ENCODE measurements at regions not wholly inside any gene's neighbourhood (a gene's known extent, or its start where the extent isn't known, plus 50 kb on each side); places are given as distances from the start of the nearest gene placed in this dataset.

- no peaks in the 10 kb centered on the region for H3K27me3 ChIP-seq
- WGBS, 2 donors, result 43 to 44% methylated on average over 2 of the region's 2 CpGs
- DNase-seq (no peak), ATAC-seq (ENCODE audit: low FRiP score in 2 of 2) (no peak)
- no peak overlapping the region for H3K27ac ChIP-seq
- H3K36me3 ChIP-seq, result no peaks in the 10 kb centered on the region
- no peaks in the 10 kb centered on the region for H3K4me1 ChIP-seq
- no peak overlapping the region for H3K4me3 ChIP-seq
- TF ChIP-seq POLR2A (IDR thresholded peaks at IDR 0.05) (no peak), CTCF (IDR thresholded peaks at IDR 0.05) (no peak), POLR2AphosphoS5 (IDR thresholded peaks at IDR 0.05) (no peak)
- H3K9me3 ChIP-seq, result peaks cover 0 to 26% (median 1%) of the 10 kb centered on the region in 4 donors
These were observed 2111.5 kb downstream of the TP53TG3F start for GRCh38 chr16:35570946-35571345.

DNA sequence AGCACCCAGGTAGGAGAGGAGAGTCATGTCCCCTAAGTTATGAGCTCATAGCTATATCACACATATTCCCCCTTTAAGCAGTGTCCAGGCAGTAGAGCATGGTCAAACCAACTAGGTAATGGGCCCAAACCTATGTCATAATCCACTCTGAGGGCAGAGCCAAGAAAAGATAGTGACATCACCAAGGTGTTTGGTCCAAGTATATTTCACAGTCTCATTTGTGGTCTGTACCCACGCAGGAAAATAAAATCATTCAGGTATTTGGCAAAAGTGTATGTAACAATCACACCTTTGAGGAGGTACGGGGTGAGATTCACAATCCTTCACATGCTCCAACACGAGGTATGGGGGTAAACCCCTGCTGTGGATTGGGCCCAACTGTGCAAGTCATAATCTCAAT, 2112.8 kb downstream of the TP53TG3F start:
- no peak overlapping the region for H3K27ac ChIP-seq
- H3K4me3 ChIP-seq, result no peak overlapping the region
- DNase-seq (no peak), ATAC-seq (ENCODE audit: low FRiP score in 2 of 2) (no peak)
- no peak for TF ChIP-seq POLR2A (IDR thresholded peaks at IDR 0.05)
- TF ChIP-seq EP300 (IDR thresholded peaks at IDR 0.05), result no peak
- TF ChIP-seq POLR2AphosphoS5 (IDR thresholded peaks at IDR 0.05), result no peak
- no peak for TF ChIP-seq CTCF (IDR thresholded peaks at IDR 0.05)
- no peaks in the 10 kb centered on the region for H3K36me3 ChIP-seq
- H3K4me1 ChIP-seq, result no peaks in the 10 kb centered on the region
- no peaks in the 10 kb centered on the region for H3K27me3 ChIP-seq
- WGBS, 2 donors, result 18 to 36% methylated on average over 3 of the region's 3 CpGs
- peaks cover 0 to 36% (median 1%) of the 10 kb centered on the region in 4 donors for H3K9me3 ChIP-seq

- Histone ChIP-seq H3K27me3 (no peaks in the 10 kb centered on the region), H3K9me3 (peaks cover 0 to 36% (median 1%) of the 10 kb centered on the region in 4 donors), H3K36me3 (no peaks in the 10 kb centered on the region), H3K4me3 (no peak overlapping the region), H3K27ac (no peak overlapping the region), H3K4me1 (no peaks in the 10 kb centered on the region)
- WGBS, 2 donors, result 81 to 87% methylated on average over 12 of the region's 12 CpGs
- TF ChIP-seq CTCF (IDR thresholded peaks at IDR 0.05) (no peak), POLR2A (IDR thresholded peaks at IDR 0.05) (no peak), POLR2AphosphoS5 (IDR thresholded peaks at IDR 0.05) (no peak), EP300 (IDR thresholded peaks at IDR 0.05) (no peak)
- ATAC-seq (ENCODE audit: low FRiP score in 2 of 2), result no peak
- DNase-seq, result peak in 1 of 2 donors; percentile 17
These were observed 2114.0 kb downstream of the TP53TG3F start for GRCh38 chr16:35573407-35573806.

DNA sequence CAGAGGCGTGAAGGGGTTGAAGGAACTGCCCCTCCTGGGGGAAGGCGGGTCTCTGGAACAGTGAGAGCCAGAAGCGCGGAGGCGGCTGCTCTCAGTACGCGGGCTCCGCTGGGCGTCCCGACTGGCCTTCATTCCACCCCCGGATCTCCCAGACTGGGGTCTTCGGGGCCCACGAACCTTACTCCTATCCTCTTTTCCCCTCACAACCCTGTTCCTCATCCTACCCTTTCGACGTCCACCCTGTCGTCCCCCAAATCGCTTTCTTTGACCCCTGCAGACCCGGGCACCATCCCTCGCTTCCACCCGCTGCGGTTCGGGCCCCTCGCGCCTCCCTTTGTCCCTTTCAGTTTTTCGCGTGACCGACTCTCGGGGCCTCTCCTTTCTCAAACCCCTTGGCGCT, 2114.6 kb downstream of the TP53TG3F start:
- Histone ChIP-seq H3K4me3 (no peak overlapping the region), H3K27me3 (no peaks in the 10 kb centered on the region), H3K9me3 (peaks cover 0 to 36% (median 1%) of the 10 kb centered on the region in 4 donors), H3K27ac (no peak overlapping the region), H3K36me3 (no peaks in the 10 kb centered on the region), H3K4me1 (no peaks in the 10 kb centered on the region)
- peak in 1 of 2 donors; percentile 58 for DNase-seq
- 56 to 62% methylated on average over 29 of the region's 29 CpGs for WGBS, 2 donors
- no peak for TF ChIP-seq POLR2AphosphoS5 (IDR thresholded peaks at IDR 0.05)
- TF ChIP-seq POLR2A (IDR thresholded peaks at IDR 0.05), result no peak
- ATAC-seq (ENCODE audit: low FRiP score in 2 of 2), result no peak

- Histone ChIP-seq H3K36me3 (no peaks in the 10 kb centered on the region), H3K4me3 (no peak overlapping the region), H3K9me3 (peaks cover 0 to 40% (median 3%) of the 10 kb centered on the region in 4 donors), H3K27ac (no peak overlapping the region), H3K4me1 (no peaks in the 10 kb centered on the region), H3K27me3 (no peaks in the 10 kb centered on the region)
- peak in 1 of 2 donors; percentile 11 for ATAC-seq (ENCODE audit: low FRiP score in 2 of 2)
- no peak for TF ChIP-seq POLR2AphosphoS5 (IDR thresholded peaks at IDR 0.05)
- TF ChIP-seq POLR2A (IDR thresholded peaks at IDR 0.05), result no peak
- no peak for TF ChIP-seq CTCF (IDR thresholded peaks at IDR 0.05)
- no peak for TF ChIP-seq EP300 (IDR thresholded peaks at IDR 0.05)
- DNase-seq, result peak in 1 of 2 donors; percentile 76
- 51 to 68% methylated on average over 26 to 35 of the region's 60 CpGs for WGBS, 2 donors
These were observed 2115.3 kb downstream of the TP53TG3F start for GRCh38 chr16:35574454-35575431.
